Breast epithelium (tissue), 4 donors: ENCODE measurements at regions not wholly inside any gene's neighbourhood (a gene's known extent, or its start where the extent isn't known, plus 50 kb on each side); places are given as distances from the start of the nearest gene placed in this dataset.

Experiments used
- DNase-seq, 2 donors: peaks; one replicate each; pipeline ENCODE4 v3.0.0-alpha.2; 2019; ENCODE audit warnings: low spot score in 2 of 2
- H3K27ac ChIP-seq, 2 donors: fragments of 200-600 bp; sonication (generic) in 1 of 2; one replicate each; pipeline ENCODE4 v1.5.1; 2016 to 2019; ENCODE audit warnings: mild to moderate bottlenecking in 1 of 2
- H3K27me3 ChIP-seq, 2 donors: fragments of 200-600 bp; sonication (generic) in 1 of 2; one replicate each; pipeline versions ENCODE4 v1.5.1 to v1.6.0; 2017 to 2019; ENCODE audit warnings: control low read depth in 1 of 2, mild to moderate bottlenecking in 1 of 2
- H3K36me3 ChIP-seq: fragments of 200-600 bp; one replicate; pipeline ENCODE4 v1.5.1; 2019
- H3K4me1 ChIP-seq, 2 donors: fragments of 200-600 bp; sonication (generic); one replicate each; pipeline ENCODE4 v1.5.1; 2016 to 2019; ENCODE audit warnings: control low read depth in 1 of 2
- H3K4me3 ChIP-seq, 3 donors: fragments of 200-600 bp; sonication (generic); 1 replicate in 2 of 3; 2 replicates in 1 of 3; pipeline ENCODE4 v1.5.1; 2016 to 2019; ENCODE audit warnings: mild to moderate bottlenecking in 3 of 3, moderate library complexity in 2 of 3
- H3K9me3 ChIP-seq, 2 donors: fragments of 200-600 bp; sonication (generic) in 1 of 2; one replicate each; pipeline ENCODE4 v1.5.1; 2016 to 2019; ENCODE audit warnings: control low read depth in 1 of 2
- CTCF ChIP-seq, 3 donors: fragments of 450-650 bp; IDR thresholded peaks; one replicate each; pipeline ENCODE4 v1.5.1; 2016 to 2017; ENCODE audit warnings: antibody characterized with exemption in 3 of 3, mild to moderate bottlenecking in 3 of 3, moderate library complexity in 3 of 3
- POLR2A ChIP-seq: fragments of 450-650 bp; IDR thresholded peaks from one replicate; pipeline ENCODE4 v1.6.1; 2016; ENCODE audit warnings: antibody characterized with exemption, mild to moderate bottlenecking, moderate library complexity
- POLR2AphosphoS5 ChIP-seq, 3 donors: sonication (generic); formaldehyde crosslinking; IDR thresholded peaks; one replicate each; pipeline ENCODE4 v1.6.1; 2017; ENCODE audit warnings: antibody characterized with exemption in 3 of 3
- intact Hi-C: fragments of 100-400 bp; cut with DNase I; formaldehyde crosslinking; loops from one replicate; pipeline ENCODE4 v1.15.1; 2023; ENCODE audit warnings: low total_unique reads

GRCh38 chr5:24854350-24854749, 209.6 kb upstream of the CDH10 start:
- Histone ChIP-seq H3K27ac (no peak overlapping the region), H3K4me3 (no peak overlapping the region), H3K4me1 (no peaks in the 10 kb centered on the region), H3K27me3 (no peaks in the 10 kb centered on the region), H3K9me3 (no peaks in the 10 kb centered on the region), H3K36me3 (no peaks in the 10 kb centered on the region)
- no peak for DNase-seq
- intact Hi-C loops, result no loop called here
- TF ChIP-seq CTCF (IDR thresholded peaks at IDR 0.05) (no peak), POLR2A (no peak), POLR2AphosphoS5 (IDR thresholded peaks at IDR 0.05) (no peak)

- no peaks in the 10 kb centered on the region for H3K27me3 ChIP-seq
- H3K36me3 ChIP-seq, result no peaks in the 10 kb centered on the region
- H3K4me3 ChIP-seq, result no peak overlapping the region
- intact Hi-C loops, result no loop called here
- H3K27ac ChIP-seq, result no peak overlapping the region
- H3K9me3 ChIP-seq, result no peaks in the 10 kb centered on the region
- H3K4me1 ChIP-seq, result no peaks in the 10 kb centered on the region
- no peak for DNase-seq
- TF ChIP-seq CTCF (IDR thresholded peaks at IDR 0.05), result no peak
- no peak for TF ChIP-seq POLR2AphosphoS5 (IDR thresholded peaks at IDR 0.05)
- no peak for TF ChIP-seq POLR2A
Measured at GRCh38 chr5:24850926-24851486, 206.2 kb upstream of the CDH10 start.

- H3K4me3 ChIP-seq, result no peak overlapping the region
- no peaks in the 10 kb centered on the region for H3K9me3 ChIP-seq
- intact Hi-C loops, result no loop called here
- H3K4me1 ChIP-seq, result no peaks in the 10 kb centered on the region
- no peaks in the 10 kb centered on the region for H3K27me3 ChIP-seq
- no peak for DNase-seq
- H3K36me3 ChIP-seq, result no peaks in the 10 kb centered on the region
- TF ChIP-seq CTCF (IDR thresholded peaks at IDR 0.05), result no peak
- no peak for TF ChIP-seq POLR2AphosphoS5 (IDR thresholded peaks at IDR 0.05)
- TF ChIP-seq POLR2A, result no peak
- H3K27ac ChIP-seq, result no peak overlapping the region
Measured at GRCh38 chr5:24849210-24849609, 204.4 kb upstream of the CDH10 start.

GRCh38 chr5:24831989-24832388, 187.2 kb upstream of the CDH10 start:
- H3K4me3 ChIP-seq, result no peak overlapping the region
- DNase-seq, result no peak
- no peaks in the 10 kb centered on the region for H3K36me3 ChIP-seq
- TF ChIP-seq POLR2AphosphoS5 (IDR thresholded peaks at IDR 0.05), result no peak
- TF ChIP-seq CTCF (IDR thresholded peaks at IDR 0.05), result no peak
- no peak for TF ChIP-seq POLR2A
- H3K4me1 ChIP-seq, result no peaks in the 10 kb centered on the region
- H3K9me3 ChIP-seq, result peaks cover 0 to 8% of the 10 kb centered on the region in 2 donors
- H3K27me3 ChIP-seq, result no peaks in the 10 kb centered on the region
- no peak overlapping the region for H3K27ac ChIP-seq
- intact Hi-C loops, result no loop called here

GRCh38 chr5:24823625-24824024, 178.8 kb upstream of the CDH10 start:
- H3K4me3 ChIP-seq, result no peak overlapping the region
- no peaks in the 10 kb centered on the region for H3K36me3 ChIP-seq
- no peaks in the 10 kb centered on the region for H3K27me3 ChIP-seq
- no peak for TF ChIP-seq CTCF (IDR thresholded peaks at IDR 0.05)
- TF ChIP-seq POLR2A, result no peak
- TF ChIP-seq POLR2AphosphoS5 (IDR thresholded peaks at IDR 0.05), result no peak
- no peaks in the 10 kb centered on the region for H3K9me3 ChIP-seq
- H3K4me1 ChIP-seq, result no peaks in the 10 kb centered on the region
- no peak for DNase-seq
- intact Hi-C loops, result no loop called here
- no peak overlapping the region for H3K27ac ChIP-seq
